Caco-2 (cell line): ENCODE measurements at regions not wholly inside any gene's neighbourhood (a gene's known extent, or its start where the extent isn't known, plus 50 kb on each side); places are given as distances from the start of the nearest gene placed in this dataset.

Experiments
- BruUV-seq: library from RNA; stranded (reverse); fragments of 400-500 nt; replicated peaks from 2 replicates; lab custom pipeline; 2021; lab: Mats Ljungman, UMichigan
- CTCF ChIA-PET: fragments of 300-600 bp; sonication (Branson Sonifier 250); formaldehyde crosslinking; loops from one replicate; lab custom pipeline; 2022; ENCODE audit warnings: antibody characterized with exemption; lab: Charles Lee
- POLR2A ChIA-PET: fragments of 300-600 bp; sonication (Branson Sonifier 250); formaldehyde crosslinking; loops from one replicate; lab custom pipeline; 2022; ENCODE audit warnings: antibody characterized with exemption; lab: Charles Lee
- DNase-seq, 2 experiments: peaks; one replicate each; pipeline versions ENCODE4 v3.0.0 to v3.0.0-alpha.2; 2020 to 2022
- H3K27me3 ChIP-seq: replicated peaks from 2 replicates; pipeline ENCODE4 v1.6.0; 2011; ENCODE audit warnings: low read length; ENCODE audit not compliant: control insufficient read depth, insufficient read depth
- H3K36me3 ChIP-seq: 2 replicates; pipeline ENCODE4 v1.5.1; 2011; ENCODE audit warnings: low read length; ENCODE audit not compliant: control insufficient read depth, insufficient read depth
- H3K4me1 ChIP-seq: fragments of 250-450 bp; sonication (Bioruptor Pico); 2 replicates; pipeline ENCODE4 v1.5.1; 2020; ENCODE audit warnings: mild to moderate bottlenecking
- H3K4me3 ChIP-seq: 2 replicates; pipeline ENCODE4 v1.5.1; 2011; ENCODE audit warnings: low read depth, mild to moderate bottlenecking, control low read depth, low read length
- H3K9me3 ChIP-seq: fragments of 250-450 bp; sonication (Bioruptor Pico); 2 replicates; pipeline ENCODE4 v1.5.1; 2020; ENCODE audit warnings: mild to moderate bottlenecking, moderate library complexity
- H3K27ac Mint-ChIP-seq: one replicate; pipeline ENCODE4 v1.8.0; 2022; ENCODE audit warnings: mixed read lengths; ENCODE audit not compliant: unreplicated experiment
- H3K27me3 Mint-ChIP-seq: one replicate; pipeline ENCODE4 v1.8.0; 2022; ENCODE audit warnings: mixed read lengths; ENCODE audit not compliant: insufficient read depth, unreplicated experiment
- H3K36me3 Mint-ChIP-seq: one replicate; pipeline ENCODE4 v1.8.0; 2022; ENCODE audit warnings: mild to moderate bottlenecking, mixed read lengths; ENCODE audit not compliant: insufficient read depth, unreplicated experiment
- H3K4me1 Mint-ChIP-seq: one replicate; pipeline ENCODE4 v1.8.0; 2022; ENCODE audit warnings: low read depth, mixed read lengths; ENCODE audit not compliant: unreplicated experiment
- H3K4me3 Mint-ChIP-seq: one replicate; pipeline ENCODE4 v1.8.0; 2022; ENCODE audit warnings: mild to moderate bottlenecking, moderate library complexity, mixed read lengths; ENCODE audit not compliant: unreplicated experiment
- H3K9me3 Mint-ChIP-seq: one replicate; pipeline ENCODE4 v1.8.0; 2022; ENCODE audit warnings: mixed read lengths; ENCODE audit not compliant: unreplicated experiment
- intact Hi-C: fragments of 100-400 bp; cut with micrococcal nuclease; formaldehyde crosslinking; loops from one replicate; pipeline ENCODE4 v1.10.0; 2022; ENCODE audit not compliant: unreplicated experiment
- TF ChIP-seq, protein P1 (sequence below), 2 experiments: fragments of 200-600 bp in 1 of 2; IDR thresholded peaks; 1 replicate in 1 of 2; 2 replicates in 1 of 2; pipeline versions ENCODE4 v1.5.1 to v1.8.0; 2011 to 2022; ENCODE audit warnings: antibody characterized with exemption in 1 of 2, control low read depth in 1 of 2, inconsistent platforms in 1 of 2, low read depth in 1 of 2, low read length in 1 of 2, mild to moderate bottlenecking in 1 of 2, moderate library complexity in 1 of 2; ENCODE audit not compliant: insufficient read depth in 1 of 2, severe bottlenecking in 1 of 2, unreplicated experiment in 1 of 2

DNA sequence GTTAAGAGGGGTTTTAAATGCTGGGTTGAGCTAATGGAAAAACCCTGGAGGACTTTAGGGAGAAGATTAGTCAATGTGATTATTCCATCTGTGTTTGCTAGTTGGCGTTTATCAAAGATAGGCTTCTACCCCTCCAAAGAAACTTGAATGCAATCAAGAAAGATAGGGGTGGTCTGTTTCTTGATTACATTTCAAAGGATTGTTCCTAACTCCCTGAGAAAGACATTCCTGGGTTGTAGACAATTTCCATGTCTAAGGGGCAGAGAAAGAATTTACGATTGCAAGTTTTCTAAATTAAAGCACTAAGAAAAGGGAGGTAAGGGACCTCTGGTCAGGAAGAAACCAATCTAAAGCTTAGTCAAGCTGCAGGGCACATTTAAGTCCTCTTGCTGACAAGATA is 2268.7 kb downstream of the LRRC4C start:
- ChIA-PET CTCF (interaction anchor here (0.6 kb wide), 1 partner anchor 181 kb away, joined by 3 read pairs; no protein-coding TSS in a partner anchor), POLR2A (no interaction called here)
- Histone ChIP-seq H3K27me3 (no peaks in the 10 kb centered on the region), H3K4me1 (no peaks in the 10 kb centered on the region), H3K4me3 (no peak overlapping the region), H3K36me3 (no peaks in the 10 kb centered on the region), H3K9me3 (0 out of 2 replicates have a peak, but pooled peaks cover 2% of the 10 kb centered on the region)
- intact Hi-C loops: no loop called here
- DNase-seq: no peak
- no TSS peak for BruUV-seq
- H3K27ac Mint-ChIP-seq: peak overlapping the region; percentile 31
- peaks cover 5% of the 10 kb centered on the region for H3K36me3 Mint-ChIP-seq
- no peak overlapping the region for H3K4me3 Mint-ChIP-seq
- peaks cover 20% of the 10 kb centered on the region for H3K9me3 Mint-ChIP-seq
- H3K4me1 Mint-ChIP-seq: peaks cover 9% of the 10 kb centered on the region
- TF ChIP-seq, protein P1, sequence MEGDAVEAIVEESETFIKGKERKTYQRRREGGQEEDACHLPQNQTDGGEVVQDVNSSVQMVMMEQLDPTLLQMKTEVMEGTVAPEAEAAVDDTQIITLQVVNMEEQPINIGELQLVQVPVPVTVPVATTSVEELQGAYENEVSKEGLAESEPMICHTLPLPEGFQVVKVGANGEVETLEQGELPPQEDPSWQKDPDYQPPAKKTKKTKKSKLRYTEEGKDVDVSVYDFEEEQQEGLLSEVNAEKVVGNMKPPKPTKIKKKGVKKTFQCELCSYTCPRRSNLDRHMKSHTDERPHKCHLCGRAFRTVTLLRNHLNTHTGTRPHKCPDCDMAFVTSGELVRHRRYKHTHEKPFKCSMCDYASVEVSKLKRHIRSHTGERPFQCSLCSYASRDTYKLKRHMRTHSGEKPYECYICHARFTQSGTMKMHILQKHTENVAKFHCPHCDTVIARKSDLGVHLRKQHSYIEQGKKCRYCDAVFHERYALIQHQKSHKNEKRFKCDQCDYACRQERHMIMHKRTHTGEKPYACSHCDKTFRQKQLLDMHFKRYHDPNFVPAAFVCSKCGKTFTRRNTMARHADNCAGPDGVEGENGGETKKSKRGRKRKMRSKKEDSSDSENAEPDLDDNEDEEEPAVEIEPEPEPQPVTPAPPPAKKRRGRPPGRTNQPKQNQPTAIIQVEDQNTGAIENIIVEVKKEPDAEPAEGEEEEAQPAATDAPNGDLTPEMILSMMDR (IDR thresholded peaks at IDR 0.05; ENCODE audit: insufficient read depth in 1 of 2, low read depth in 1 of 2, low read length in 1 of 2, severe bottlenecking in 1 of 2, unreplicated experiment in 1 of 2): no peak
- H3K27me3 Mint-ChIP-seq: no peaks in the 10 kb centered on the region

DNA sequence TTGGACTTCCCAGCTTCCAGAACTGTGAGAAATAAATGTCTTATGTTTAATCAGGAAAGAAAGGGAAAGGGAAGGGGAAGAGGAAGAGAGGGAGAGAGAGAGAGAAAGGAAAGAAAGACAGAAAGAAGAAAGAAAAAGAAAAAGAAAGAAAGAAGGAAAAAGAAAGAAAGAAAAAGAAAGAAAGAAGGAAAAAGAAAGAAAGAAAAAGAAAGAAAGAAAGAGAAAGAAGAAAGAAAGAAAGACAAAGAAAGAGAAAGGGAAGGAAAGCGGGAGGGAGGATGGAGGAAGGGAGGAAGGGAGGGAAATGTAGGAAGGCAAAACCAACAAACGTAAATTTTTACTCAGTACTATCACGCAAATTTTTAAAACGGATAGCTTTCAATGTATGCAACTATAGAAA is 2281.8 kb downstream of the LRRC4C start:
- TF ChIP-seq, protein P1 (IDR thresholded peaks at IDR 0.05; ENCODE audit: insufficient read depth in 1 of 2, low read depth in 1 of 2, low read length in 1 of 2, severe bottlenecking in 1 of 2, unreplicated experiment in 1 of 2): no peak
- H3K9me3 Mint-ChIP-seq: peaks cover 10% of the 10 kb centered on the region

DNA sequence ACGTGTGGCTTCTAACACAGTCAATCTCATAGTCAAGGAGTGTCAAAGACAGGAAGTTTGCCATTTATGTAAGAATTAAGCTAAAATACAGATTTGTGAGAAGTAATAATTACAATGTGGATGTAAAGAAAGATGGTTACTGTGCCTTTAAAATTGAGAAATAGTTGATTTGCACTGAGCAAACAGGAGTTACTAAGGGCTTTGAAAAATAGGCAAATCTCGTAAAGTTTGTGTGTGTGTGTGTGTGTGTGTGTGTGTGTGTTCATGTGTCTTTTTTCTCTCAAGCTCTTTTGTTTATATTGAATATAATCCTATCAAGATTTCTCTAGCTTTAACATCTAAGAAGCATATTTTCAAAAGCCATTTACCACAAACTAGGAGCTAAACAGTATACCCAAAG is 2284.5 kb downstream of the LRRC4C start:
- no peaks in the 10 kb centered on the region for H3K4me1 Mint-ChIP-seq
- H3K9me3 Mint-ChIP-seq: peaks cover 10% of the 10 kb centered on the region
- CTCF ChIA-PET: no interaction called here
- no peak overlapping the region for H3K27ac Mint-ChIP-seq
- intact Hi-C loops: no loop called here
- no peaks in the 10 kb centered on the region for H3K36me3 Mint-ChIP-seq
- no peaks in the 10 kb centered on the region; the same call in 1 of the 2 replicates for H3K4me1 ChIP-seq
- H3K36me3 ChIP-seq: no peaks in the 10 kb centered on the region
- BruUV-seq: no TSS peak
- no peak overlapping the region for H3K4me3 Mint-ChIP-seq
- no peaks in the 10 kb centered on the region for H3K27me3 ChIP-seq
- DNase-seq: no peak
- H3K4me3 ChIP-seq: no peak overlapping the region
- POLR2A ChIA-PET: no interaction called here
- no peaks in the 10 kb centered on the region for H3K27me3 Mint-ChIP-seq
- 0 out of 2 replicates have a peak, but pooled peaks cover 4% of the 10 kb centered on the region for H3K9me3 ChIP-seq
- TF ChIP-seq, protein P1 (IDR thresholded peaks at IDR 0.05; ENCODE audit: insufficient read depth in 1 of 2, low read depth in 1 of 2, low read length in 1 of 2, severe bottlenecking in 1 of 2, unreplicated experiment in 1 of 2): no peak

More for the DNA sequence above, 2281.8 kb downstream of the LRRC4C start:
- H3K27me3 ChIP-seq: no peaks in the 10 kb centered on the region
- Mint-ChIP-seq H3K27ac (no peak overlapping the region), H3K36me3 (no peaks in the 10 kb centered on the region), H3K4me1 (no peaks in the 10 kb centered on the region), H3K4me3 (no peak overlapping the region), H3K27me3 (no peaks in the 10 kb centered on the region)
- ChIA-PET POLR2A (no interaction called here), CTCF (no interaction called here)
- DNase-seq: no peak
- no peak overlapping the region for H3K4me3 ChIP-seq
- H3K36me3 ChIP-seq: no peaks in the 10 kb centered on the region
- H3K4me1 ChIP-seq: no peaks in the 10 kb centered on the region; the same call in 1 of the 2 replicates
- BruUV-seq: no TSS peak
- intact Hi-C loops: no loop called here
- no peaks in the 10 kb centered on the region for H3K9me3 ChIP-seq
